H9 (cell line): ENCODE measurements at regions not wholly inside any gene's neighbourhood (a gene's known extent, or its start where the extent isn't known, plus 50 kb on each side); places are given as distances from the start of the nearest gene placed in this dataset.

Experiments used
- DNase-seq: peaks from one replicate; pipeline ENCODE4 v3.0.0-alpha.2; 2017
- H2AFZ ChIP-seq: one replicate; pipeline ENCODE4 v1.6.1; 2013; ENCODE audit warnings: mild to moderate bottlenecking, low read length, control low read depth, moderate library complexity
- H2AK5ac ChIP-seq: 2 replicates; pipeline ENCODE4 v1.6.1; 2013; ENCODE audit warnings: low read length, control low read depth, mixed read lengths; ENCODE audit not compliant: insufficient read length
- H2BK120ac ChIP-seq: one replicate; pipeline ENCODE4 v1.6.1; 2013; ENCODE audit warnings: low read depth, mild to moderate bottlenecking, low read length, control low read depth, inconsistent platforms; ENCODE audit not compliant: poor library complexity, severe bottlenecking
- H2BK12ac ChIP-seq: 2 replicates; pipeline ENCODE4 v1.6.1; 2013; ENCODE audit warnings: low read length, control low read depth, mixed read lengths, low read depth; ENCODE audit not compliant: insufficient read length
- H2BK15ac ChIP-seq: 2 replicates; pipeline ENCODE4 v1.6.1; 2013; ENCODE audit warnings: low read depth, low read length, control low read depth
- H2BK20ac ChIP-seq: one replicate; pipeline ENCODE4 v1.6.1; 2013; ENCODE audit warnings: low read depth, mild to moderate bottlenecking, low read length, control low read depth, inconsistent platforms; ENCODE audit not compliant: poor library complexity, severe bottlenecking
- H2BK5ac ChIP-seq: 2 replicates; pipeline ENCODE4 v1.6.1; 2013; ENCODE audit warnings: low read length, control low read depth, mixed read lengths; ENCODE audit not compliant: insufficient read length
- H3K14ac ChIP-seq: 2 replicates; pipeline ENCODE4 v1.6.1; 2013; ENCODE audit warnings: low read length, control low read depth; ENCODE audit not compliant: insufficient read depth
- H3K18ac ChIP-seq: 2 replicates; pipeline ENCODE4 v1.6.1; 2013; ENCODE audit warnings: low read depth, mild to moderate bottlenecking, mixed read lengths, low read length, control low read depth; ENCODE audit not compliant: insufficient read length
- H3K23ac ChIP-seq: 2 replicates; pipeline ENCODE4 v1.6.1; 2013; ENCODE audit warnings: low read length, control low read depth, mixed read lengths, low read depth; ENCODE audit not compliant: insufficient read length
- H3K23me2 ChIP-seq: 2 replicates; pipeline ENCODE4 v1.6.1; 2013; ENCODE audit warnings: low read depth, mild to moderate bottlenecking, mixed read lengths, low read length, control low read depth; ENCODE audit not compliant: insufficient read length, poor library complexity, severe bottlenecking
- H3K27ac ChIP-seq: 2 replicates; pipeline ENCODE4 v1.5.1; 2013; ENCODE audit warnings: low read length, control low read depth, mixed read lengths, low read depth; ENCODE audit not compliant: insufficient read length
- H3K27me3 ChIP-seq: 2 replicates; pipeline ENCODE4 v1.6.1; 2013; ENCODE audit warnings: low read length, control low read depth, inconsistent platforms; ENCODE audit not compliant: insufficient read depth
- H3K4ac ChIP-seq: 2 replicates; pipeline ENCODE4 v1.6.1; 2013; ENCODE audit warnings: low read depth, mild to moderate bottlenecking, control low read depth, inconsistent platforms, low read length, moderate library complexity
- H3K4me1 ChIP-seq: 2 replicates; pipeline ENCODE4 v1.6.1; 2013; ENCODE audit warnings: low read length, control low read depth, inconsistent platforms; ENCODE audit not compliant: insufficient read depth
- H3K4me2 ChIP-seq: 2 replicates; pipeline ENCODE4 v1.6.1; 2013; ENCODE audit warnings: low read length, control low read depth, mixed read lengths; ENCODE audit not compliant: insufficient read length, insufficient read depth
- H3K56ac ChIP-seq: 2 replicates; pipeline ENCODE4 v1.6.1; 2013; ENCODE audit warnings: low read depth, mild to moderate bottlenecking, mixed read lengths, low read length, control low read depth; ENCODE audit not compliant: insufficient read length
- H3K79me1 ChIP-seq: 2 replicates; pipeline ENCODE4 v1.6.1; 2013; ENCODE audit warnings: low read depth, mild to moderate bottlenecking, moderate library complexity, low read length, control low read depth, inconsistent platforms; ENCODE audit not compliant: insufficient read depth, poor library complexity, severe bottlenecking
- H3K79me2 ChIP-seq: 2 replicates; pipeline ENCODE4 v1.6.1; 2013; ENCODE audit warnings: low read length, control low read depth, inconsistent platforms; ENCODE audit not compliant: insufficient read depth
- H3K9ac ChIP-seq: 2 replicates; pipeline ENCODE4 v1.6.1; 2013; ENCODE audit warnings: low read length, control low read depth, mixed read lengths; ENCODE audit not compliant: insufficient read length; ENCODE audit errors: extremely low read depth
- H3K9me3 ChIP-seq: one replicate; pipeline ENCODE4 v1.6.1; 2013; ENCODE audit warnings: low read depth, low read length, inconsistent platforms; ENCODE audit not compliant: control insufficient read depth
- H3T11ph ChIP-seq: one replicate; pipeline ENCODE4 v1.6.1; 2013; ENCODE audit warnings: mild to moderate bottlenecking, low read length, control low read depth, inconsistent platforms
- H4K20me1 ChIP-seq: one replicate; pipeline ENCODE4 v1.6.1; 2013; ENCODE audit not compliant: control insufficient read depth, insufficient read length, insufficient read depth
- H4K5ac ChIP-seq: 2 replicates; pipeline ENCODE4 v1.6.1; 2013; ENCODE audit warnings: low read depth, mild to moderate bottlenecking, mixed read lengths, low read length, control low read depth; ENCODE audit not compliant: insufficient read length
- H4K8ac ChIP-seq: replicated peaks from 2 replicates; pipeline ENCODE4 v1.6.1; 2013; ENCODE audit warnings: low read length, control low read depth, mixed read lengths, low read depth; ENCODE audit not compliant: insufficient read length
- H4K91ac ChIP-seq: 2 replicates; pipeline ENCODE4 v1.6.1; 2013; ENCODE audit warnings: low read depth, mild to moderate bottlenecking, moderate library complexity, mixed read lengths, low read length, control low read depth; ENCODE audit not compliant: insufficient read length
- H3K27ac Mint-ChIP-seq, 3 experiments: 2 replicates in 2 of 3; 3 replicates in 1 of 3; pipeline ENCODE4 v1.8.0; 2020 to 2021; ENCODE audit warnings: mixed read lengths in 3 of 3, mild to moderate bottlenecking in 1 of 3, moderate library complexity in 1 of 3
- H3K27me3 Mint-ChIP-seq: 2 replicates; pipeline ENCODE4 v1.8.0; 2021; ENCODE audit warnings: low read depth, mild to moderate bottlenecking, moderate library complexity, mixed read lengths
- H3K36me3 Mint-ChIP-seq, 3 experiments: 2 replicates in 2 of 3; 3 replicates in 1 of 3; pipeline ENCODE4 v1.8.0; 2020 to 2021; ENCODE audit warnings: low read depth in 3 of 3, mixed read lengths in 3 of 3; ENCODE audit not compliant: insufficient read depth in 1 of 3
- H3K4me1 Mint-ChIP-seq, 2 experiments: 2 replicates each; pipeline ENCODE4 v1.8.0; 2020; ENCODE audit warnings: mixed read lengths in 2 of 2
- H3K4me3 Mint-ChIP-seq, 2 experiments: 2 replicates in 1 of 2; 3 replicates in 1 of 2; pipeline ENCODE4 v1.8.0; 2020 to 2021; ENCODE audit warnings: mild to moderate bottlenecking in 2 of 2, mixed read lengths in 2 of 2, moderate library complexity in 1 of 2
- H3K9me3 Mint-ChIP-seq, 2 experiments: 2 replicates in 1 of 2; 3 replicates in 1 of 2; pipeline ENCODE4 v1.8.0; 2020; ENCODE audit warnings: mild to moderate bottlenecking in 2 of 2, mixed read lengths in 2 of 2, moderate library complexity in 1 of 2
- CTCF ChIP-seq: fragments of 200-600 bp; sonication (generic); conservative IDR thresholded peaks from 3 replicates; pipeline ENCODE4 v1.8.0; 2021; ENCODE audit warnings: antibody characterized with exemption, mild to moderate bottlenecking
- WGBS: extraction: QIAGEN DNeasy Blood & Tissue Kit; methylation state at CpG from one replicate; pipeline ENCODE4 v1.1.7; 2013; ENCODE audit warnings: missing lambda C conversion rate, low lambda C conversion rate, mixed read lengths; ENCODE audit not compliant: insufficient read length; ENCODE audit errors: extremely low coverage; 5-methylcytosine and 5-hydroxymethylcytosine counted together

GRCh38 chr2:19297716-19298115 is 60.7 kb downstream of the OSR1 start:
- no peak overlapping the region for H2BK5ac ChIP-seq
- no peak overlapping the region for H4K91ac ChIP-seq
- no peaks in the 10 kb centered on the region for H3K23me2 ChIP-seq
- H3K27me3 ChIP-seq: no peaks in the 10 kb centered on the region
- H3T11ph ChIP-seq: no peak overlapping the region
- no peak overlapping the region for H2BK12ac ChIP-seq
- no peak overlapping the region for H2AK5ac ChIP-seq
- no peak overlapping the region for H2BK20ac ChIP-seq
- no peak overlapping the region for H3K27ac Mint-ChIP-seq
- H2AFZ ChIP-seq: no peak overlapping the region
- H4K8ac ChIP-seq: no peak overlapping the region
- no peak overlapping the region for H3K56ac ChIP-seq
- no peak overlapping the region for H3K27ac ChIP-seq
- H3K4me1 ChIP-seq: no peaks in the 10 kb centered on the region
- H3K36me3 Mint-ChIP-seq: no peaks in the 10 kb centered on the region
- H3K4me3 Mint-ChIP-seq: no peak overlapping the region
- no CpG with 5 or more reads among the region's 7 CpGs for WGBS
- no peak overlapping the region for H2BK120ac ChIP-seq
- no peaks in the 10 kb centered on the region for H4K20me1 ChIP-seq
- H3K4me2 ChIP-seq: no peak overlapping the region
- H3K27me3 Mint-ChIP-seq: no peaks in the 10 kb centered on the region; the same call in 1 of the 2 replicates
- no peak overlapping the region for H3K14ac ChIP-seq
- no peak overlapping the region for H3K9ac ChIP-seq
- H3K9me3 Mint-ChIP-seq: no peaks in the 10 kb centered on the region
- no peak for DNase-seq
- H2BK15ac ChIP-seq: no peak overlapping the region
- H4K5ac ChIP-seq: no peak overlapping the region
- no peak overlapping the region for H3K4ac ChIP-seq
- H3K79me1 ChIP-seq: no peaks in the 10 kb centered on the region
- TF ChIP-seq CTCF: no peak
- H3K4me1 Mint-ChIP-seq: 0 out of 4 replicates have a peak, but pooled peaks cover 0 to 3% of the 10 kb centered on the region in 2 experiments
- no peaks in the 10 kb centered on the region for H3K9me3 ChIP-seq
- H3K79me2 ChIP-seq: no peaks in the 10 kb centered on the region
- no peak overlapping the region for H3K23ac ChIP-seq
- no peak overlapping the region for H3K18ac ChIP-seq
